IMR-90 (cell line): ENCODE measurements at regions not wholly inside any gene's neighbourhood (a gene's known extent, or its start where the extent isn't known, plus 50 kb on each side); places are given as distances from the start of the nearest gene placed in this dataset.

Experiments used
- ATAC-seq: fragments of 200-7000 bp; cut with Tn5 transposase; 2 replicates; pipeline ENCODE4 v1.9.1; 2020; ENCODE audit warnings: low read depth, mild to moderate bottlenecking, moderate library complexity
- BruUV-seq: library from RNA; stranded (reverse); fragments of 400-500 nt; replicated peaks from 2 replicates; lab custom pipeline; 2021; lab: Mats Ljungman, UMichigan
- CTCF ChIA-PET: fragments of 300-600 bp; formaldehyde crosslinking; extraction: SDS; loops from one replicate; lab custom pipeline; 2021; ENCODE audit warnings: antibody characterized with exemption; lab: Yijun Ruan, JAX
- POLR2A ChIA-PET: fragments of 300-600 bp; sonication (Branson Sonifier 250); formaldehyde crosslinking; loops from one replicate; lab custom pipeline; 2022; ENCODE audit warnings: antibody characterized with exemption; ENCODE audit not compliant: unreplicated experiment; lab: Charles Lee
- DNase-seq: peaks from one replicate; pipeline ENCODE4 v3.0.0; 2013
- H2AFZ ChIP-seq: replicated peaks from 2 replicates; pipeline ENCODE3; 2013; ENCODE audit warnings: low read length, mild to moderate bottlenecking; ENCODE audit not compliant: poor library complexity
- H2AK5ac ChIP-seq: 2 replicates; pipeline ENCODE4 v1.6.1; 2013; ENCODE audit warnings: low read depth, low read length, inconsistent platforms
- H2AK9ac ChIP-seq: replicated peaks from 2 replicates; pipeline ENCODE3; 2013; ENCODE audit warnings: mild to moderate bottlenecking, low read depth, low read length, moderate library complexity; ENCODE audit not compliant: poor library complexity
- H2BK120ac ChIP-seq: 2 replicates; pipeline ENCODE4 v1.6.1; 2013; ENCODE audit warnings: low read depth, low read length, inconsistent platforms
- H2BK15ac ChIP-seq: 3 replicates; pipeline ENCODE4 v1.6.1; 2013; ENCODE audit warnings: low read depth, low read length, inconsistent platforms
- H2BK20ac ChIP-seq: 2 replicates; pipeline ENCODE4 v1.6.1; 2013; ENCODE audit warnings: low read depth, mild to moderate bottlenecking, inconsistent platforms, low read length, moderate library complexity
- H2BK5ac ChIP-seq: 2 replicates; pipeline ENCODE4 v1.6.1; 2013; ENCODE audit warnings: mild to moderate bottlenecking, low read depth, low read length, inconsistent platforms; ENCODE audit not compliant: poor library complexity, severe bottlenecking
- H3K14ac ChIP-seq: replicated peaks from 2 replicates; pipeline ENCODE4 v1.6.1; 2013; ENCODE audit warnings: low read depth, low read length, inconsistent platforms
- H3K18ac ChIP-seq: 2 replicates; pipeline ENCODE4 v1.6.1; 2013; ENCODE audit warnings: low read depth, low read length, control low read depth
- H3K23ac ChIP-seq: 2 replicates; pipeline ENCODE4 v1.6.1; 2013; ENCODE audit warnings: low read depth, low read length, inconsistent platforms
- H3K27ac ChIP-seq: 2 replicates; pipeline ENCODE4 v1.5.1; 2013; ENCODE audit warnings: mild to moderate bottlenecking, control low read depth, low read length; ENCODE audit not compliant: insufficient read depth
- H3K27me3 ChIP-seq: 2 replicates; pipeline ENCODE4 v1.6.1; 2013; ENCODE audit warnings: low read length; ENCODE audit not compliant: control insufficient read depth, insufficient read depth
- H3K36me3 ChIP-seq: 2 replicates; pipeline ENCODE4 v1.6.1; 2013; ENCODE audit warnings: low read length, mixed read lengths; ENCODE audit not compliant: control insufficient read depth, insufficient read depth
- H3K4ac ChIP-seq: 2 replicates; pipeline ENCODE4 v1.6.1; 2013; ENCODE audit warnings: low read depth, low read length, inconsistent platforms
- H3K4me1 ChIP-seq: 2 replicates; pipeline ENCODE4 v1.6.1; 2013; ENCODE audit warnings: low read length, mixed read lengths; ENCODE audit not compliant: control insufficient read depth, insufficient read depth
- H3K4me2 ChIP-seq: 2 replicates; pipeline ENCODE4 v1.6.1; 2013; ENCODE audit warnings: low read depth, mild to moderate bottlenecking, control low read depth, low read length, moderate library complexity
- H3K4me3 ChIP-seq: 2 replicates; pipeline ENCODE4 v1.5.1; 2013; ENCODE audit warnings: low read depth, mild to moderate bottlenecking, control low read depth, low read length, moderate library complexity; ENCODE audit not compliant: insufficient read depth
- H3K56ac ChIP-seq: 2 replicates; pipeline ENCODE4 v1.6.1; 2013; ENCODE audit warnings: low read length, inconsistent platforms; ENCODE audit not compliant: insufficient read depth; ENCODE audit errors: extremely low read depth
- H3K79me1 ChIP-seq, 2 experiments: 2 replicates each; pipeline ENCODE4 v1.6.1; 2013; ENCODE audit warnings: low read length in 2 of 2, inconsistent platforms in 1 of 2, low read depth in 1 of 2
- H3K9ac ChIP-seq: 2 replicates; pipeline ENCODE4 v1.6.1; 2013; ENCODE audit warnings: low read depth, low read length, control low read depth
- H3K9me1 ChIP-seq: 2 replicates; pipeline ENCODE4 v1.6.1; 2013; ENCODE audit warnings: low read length, inconsistent platforms; ENCODE audit not compliant: insufficient read depth
- H3K9me3 ChIP-seq: 2 replicates; pipeline ENCODE4 v1.6.1; 2013; ENCODE audit warnings: low read length; ENCODE audit not compliant: control insufficient read depth, insufficient read depth
- H4K20me1 ChIP-seq: 2 replicates; pipeline ENCODE4 v1.6.1; 2013; ENCODE audit warnings: low read length, inconsistent platforms; ENCODE audit not compliant: insufficient read depth
- H4K5ac ChIP-seq: 2 replicates; pipeline ENCODE4 v1.6.1; 2013; ENCODE audit warnings: mild to moderate bottlenecking, low read depth, low read length, control low read depth
- H4K8ac ChIP-seq, 2 experiments: 2 replicates each; pipeline ENCODE4 v1.6.1; 2013; ENCODE audit warnings: low read depth in 2 of 2, low read length in 2 of 2, control low read depth in 1 of 2, inconsistent platforms in 1 of 2
- H4K91ac ChIP-seq: 2 replicates; pipeline ENCODE4 v1.6.1; 2013; ENCODE audit warnings: low read depth, low read length, inconsistent platforms; ENCODE audit not compliant: insufficient read depth
- BHLHE40 ChIP-seq: fragments of 150-350 bp; IDR thresholded peaks from 2 replicates; pipeline ENCODE4 v1.6.1; 2016; ENCODE audit warnings: mild to moderate bottlenecking, low read depth, low read length
- FOS ChIP-seq: fragments of 150-350 bp; IDR thresholded peaks from 2 replicates; pipeline ENCODE4 v1.6.1; 2016; ENCODE audit warnings: low read depth, low read length
- MAFK ChIP-seq: IDR thresholded peaks from 2 replicates; pipeline ENCODE4 v1.6.1; 2012; ENCODE audit warnings: low read depth, low read length, improper control_type of control experiment
- MAZ ChIP-seq: IDR thresholded peaks from 2 replicates; pipeline ENCODE4 v1.6.1; 2012; ENCODE audit warnings: low read depth, mild to moderate bottlenecking, low read length, improper control_type of control experiment, moderate library complexity, borderline replicate concordance
- MXI1 ChIP-seq: IDR thresholded peaks from 2 replicates; pipeline ENCODE4 v1.6.1; 2012; ENCODE audit warnings: low read depth, mild to moderate bottlenecking, low read length, moderate library complexity, borderline replicate concordance
- POLR2A ChIP-seq: IDR thresholded peaks from 2 replicates; pipeline ENCODE4 v1.6.1; 2012; ENCODE audit warnings: mild to moderate bottlenecking, low read depth, low read length
- RCOR1 ChIP-seq: IDR thresholded peaks from 2 replicates; pipeline ENCODE4 v1.6.1; 2012; ENCODE audit warnings: mild to moderate bottlenecking, low read length, improper control_type of control experiment; ENCODE audit not compliant: insufficient replicate concordance
- WGBS, 2 experiments: methylation state at CpG; one replicate each; pipeline versions ENCODE4 v1.1.5 to v1.1.7; 2013; ENCODE audit warnings: missing lambda C conversion rate in 2 of 2; ENCODE audit not compliant: insufficient read length in 1 of 2; ENCODE audit errors: extremely low coverage in 2 of 2; 5-methylcytosine and 5-hydroxymethylcytosine counted together
- dilution Hi-C: fragments of 300-500 bp; cut with HindIII; formaldehyde crosslinking; loops from one replicate; pipeline ENCODE4 v1.14.3; 2018; ENCODE audit warnings: low sequenced_read_pairs; ENCODE audit not compliant: unreplicated experiment
- in situ Hi-C: fragments of 300-500 bp; cut with MboI; formaldehyde crosslinking; loops from 3 replicates; pipeline ENCODE4 v1.14.3; 2019; ENCODE audit warnings: low sequenced_read_pairs, inconsistent platforms, mixed read lengths
- intact Hi-C: fragments of 100-400 bp; cut with micrococcal nuclease; formaldehyde crosslinking; loops from 2 replicates; pipeline ENCODE4 v1.10.0; 2022
- TF ChIP-seq, protein P1 (sequence below): conservative IDR thresholded peaks from 2 replicates; pipeline ENCODE4 v1.5.1; 2012; ENCODE audit warnings: mild to moderate bottlenecking, low read depth, low read length, improper control_type of control experiment
- TF ChIP-seq, protein P2 (sequence below): fragments of 150-350 bp; IDR thresholded peaks from 2 replicates; pipeline ENCODE4 v1.6.1; 2016; ENCODE audit warnings: low read depth, mild to moderate bottlenecking, low read length, moderate library complexity, borderline replicate concordance

DNA sequence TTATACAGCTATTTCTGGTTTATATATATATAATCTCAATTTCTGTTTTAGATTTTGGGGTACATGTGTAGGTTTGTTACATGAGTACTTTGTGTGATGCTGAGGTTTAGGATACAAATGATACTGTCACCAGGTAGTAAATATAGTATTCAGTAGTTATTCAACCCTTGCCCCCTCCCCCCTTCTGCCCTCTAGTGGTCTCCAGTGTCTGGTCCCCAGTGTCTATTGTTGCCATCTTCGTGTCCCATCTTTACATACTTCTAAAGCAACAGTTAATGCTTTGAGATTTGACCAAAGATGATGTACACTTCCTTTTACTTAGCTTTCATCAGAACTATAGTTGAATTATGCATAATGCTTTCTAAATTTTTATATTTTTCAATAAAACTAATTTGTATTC is 1623.4 kb upstream of the PRR20A start:
- in situ Hi-C loops = no loop called here
- no peak overlapping the region for H2BK20ac ChIP-seq
- H3K23ac ChIP-seq = no peak overlapping the region
- H3K27me3 ChIP-seq = no peaks in the 10 kb centered on the region
- H2AFZ ChIP-seq = no peak overlapping the region
- H4K91ac ChIP-seq = no peak overlapping the region
- intact Hi-C loops = no loop called here
- WGBS, 2 experiments = no CpG with 5 or more reads among the region's 1 CpG
- H4K5ac ChIP-seq = no peak overlapping the region
- no peaks in the 10 kb centered on the region for H3K36me3 ChIP-seq
- H3K9me3 ChIP-seq = 0 out of 2 replicates have a peak, but pooled peaks cover 3% of the 10 kb centered on the region
- no peaks in the 10 kb centered on the region for H4K20me1 ChIP-seq
- H2BK5ac ChIP-seq = no peak overlapping the region
- no peak overlapping the region for H4K8ac ChIP-seq
- POLR2A ChIA-PET = no interaction called here
- no TSS peak for BruUV-seq
- no peak overlapping the region for H3K4ac ChIP-seq
- H2BK120ac ChIP-seq = no peak overlapping the region
- no peaks in the 10 kb centered on the region for H3K4me1 ChIP-seq
- CTCF ChIA-PET = interaction anchor here (0.6 kb wide), 1 partner anchor 199 kb away, joined by 4 read pairs; no protein-coding TSS in a partner anchor
- H3K9me1 ChIP-seq = no peaks in the 10 kb centered on the region
- H2BK15ac ChIP-seq = no peak overlapping the region
- DNase-seq (no peak), ATAC-seq (no peak)
- H3K79me1 ChIP-seq = no peaks in the 10 kb centered on the region
- dilution Hi-C loops = no loop called here
- H3K4me2 ChIP-seq = no peak overlapping the region
- H3K56ac ChIP-seq = no peak overlapping the region
- H3K14ac ChIP-seq = no peak overlapping the region
- no peak overlapping the region for H3K18ac ChIP-seq
- TF ChIP-seq RCOR1 (no peak), MAZ (no peak), POLR2A (no peak), MXI1 (no peak), MAFK (no peak), FOS (no peak), BHLHE40 (no peak)
- TF ChIP-seq, protein P1, sequence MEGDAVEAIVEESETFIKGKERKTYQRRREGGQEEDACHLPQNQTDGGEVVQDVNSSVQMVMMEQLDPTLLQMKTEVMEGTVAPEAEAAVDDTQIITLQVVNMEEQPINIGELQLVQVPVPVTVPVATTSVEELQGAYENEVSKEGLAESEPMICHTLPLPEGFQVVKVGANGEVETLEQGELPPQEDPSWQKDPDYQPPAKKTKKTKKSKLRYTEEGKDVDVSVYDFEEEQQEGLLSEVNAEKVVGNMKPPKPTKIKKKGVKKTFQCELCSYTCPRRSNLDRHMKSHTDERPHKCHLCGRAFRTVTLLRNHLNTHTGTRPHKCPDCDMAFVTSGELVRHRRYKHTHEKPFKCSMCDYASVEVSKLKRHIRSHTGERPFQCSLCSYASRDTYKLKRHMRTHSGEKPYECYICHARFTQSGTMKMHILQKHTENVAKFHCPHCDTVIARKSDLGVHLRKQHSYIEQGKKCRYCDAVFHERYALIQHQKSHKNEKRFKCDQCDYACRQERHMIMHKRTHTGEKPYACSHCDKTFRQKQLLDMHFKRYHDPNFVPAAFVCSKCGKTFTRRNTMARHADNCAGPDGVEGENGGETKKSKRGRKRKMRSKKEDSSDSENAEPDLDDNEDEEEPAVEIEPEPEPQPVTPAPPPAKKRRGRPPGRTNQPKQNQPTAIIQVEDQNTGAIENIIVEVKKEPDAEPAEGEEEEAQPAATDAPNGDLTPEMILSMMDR = no peak
- TF ChIP-seq, protein P2, sequence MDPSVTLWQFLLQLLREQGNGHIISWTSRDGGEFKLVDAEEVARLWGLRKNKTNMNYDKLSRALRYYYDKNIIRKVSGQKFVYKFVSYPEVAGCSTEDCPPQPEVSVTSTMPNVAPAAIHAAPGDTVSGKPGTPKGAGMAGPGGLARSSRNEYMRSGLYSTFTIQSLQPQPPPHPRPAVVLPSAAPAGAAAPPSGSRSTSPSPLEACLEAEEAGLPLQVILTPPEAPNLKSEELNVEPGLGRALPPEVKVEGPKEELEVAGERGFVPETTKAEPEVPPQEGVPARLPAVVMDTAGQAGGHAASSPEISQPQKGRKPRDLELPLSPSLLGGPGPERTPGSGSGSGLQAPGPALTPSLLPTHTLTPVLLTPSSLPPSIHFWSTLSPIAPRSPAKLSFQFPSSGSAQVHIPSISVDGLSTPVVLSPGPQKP = no peak
- no peak overlapping the region for H2AK5ac ChIP-seq
- H3K9ac ChIP-seq = no peak overlapping the region
- H3K4me3 ChIP-seq = no peak overlapping the region
- H2AK9ac ChIP-seq = no peak overlapping the region
- H3K27ac ChIP-seq = no peak overlapping the region
